Keratinocyte (primary cell): ENCODE measurements at regions not wholly inside any gene's neighbourhood (a gene's known extent, or its start where the extent isn't known, plus 50 kb on each side); places are given as distances from the start of the nearest gene placed in this dataset.

Experiments
- DNase-seq: peaks from one replicate; pipeline ENCODE4 v3.0.0-alpha.2; 2011; ENCODE audit warnings: low read depth, missing footprints, low spot score
- FAIRE-seq: peaks from 2 replicates; lab custom pipeline; 2011; peaks lifted over from hg19 to GRCh38; lab: Jason Lieb, UNC
- H2AFZ ChIP-seq: 2 replicates; pipeline ENCODE4 v1.6.0; 2012; ENCODE audit warnings: low read length, control low read depth, inconsistent platforms; ENCODE audit not compliant: control insufficient read depth
- H3K27ac ChIP-seq: 2 replicates; pipeline ENCODE4 v1.5.1; 2011; ENCODE audit warnings: low read length; ENCODE audit not compliant: control insufficient read depth, insufficient read depth
- H3K27me3 ChIP-seq: 3 replicates; pipeline ENCODE4 v1.6.0; 2011; ENCODE audit warnings: low read length; ENCODE audit not compliant: control insufficient read depth, insufficient read depth; ENCODE audit errors: extremely low read depth
- H3K36me3 ChIP-seq, 2 experiments: 2 replicates in 1 of 2; 3 replicates in 1 of 2; pipeline ENCODE4 v1.5.1; 2011; ENCODE audit warnings: low read length in 2 of 2, mild to moderate bottlenecking in 1 of 2; ENCODE audit not compliant: control insufficient read depth in 2 of 2, insufficient read depth in 2 of 2; ENCODE audit errors: extremely low read depth in 1 of 2
- H3K4me1 ChIP-seq: 3 replicates; pipeline ENCODE4 v1.5.1; 2011; ENCODE audit warnings: low read length; ENCODE audit not compliant: control insufficient read depth, insufficient read depth; ENCODE audit errors: extremely low read depth
- H3K4me2 ChIP-seq: 3 replicates; pipeline ENCODE4 v1.6.0; 2011; ENCODE audit warnings: low read depth, low read length; ENCODE audit not compliant: control insufficient read depth, insufficient read depth; ENCODE audit errors: extremely low read depth
- H3K4me3 ChIP-seq, 3 experiments: fragments of 200-600 bp in 1 of 3; sonication (generic) in 1 of 3; 2 replicates in 2 of 3; 3 replicates in 1 of 3; pipeline ENCODE4 v1.5.1; 2011 to 2016; ENCODE audit warnings: low read length in 3 of 3, mild to moderate bottlenecking in 3 of 3, control low read depth in 2 of 3, inconsistent platforms in 1 of 3, low read depth in 1 of 3, mixed read lengths in 1 of 3, mixed run types in 1 of 3, moderate library complexity in 1 of 3; ENCODE audit not compliant: control insufficient read depth in 2 of 3, insufficient read depth in 2 of 3; ENCODE audit errors: extremely low read depth in 1 of 3
- H3K79me2 ChIP-seq: 2 replicates; pipeline ENCODE4 v1.6.0; 2012; ENCODE audit warnings: low read length; ENCODE audit not compliant: control insufficient read depth, insufficient read depth
- H3K9ac ChIP-seq: 3 replicates; pipeline ENCODE4 v1.6.0; 2011; ENCODE audit warnings: low read length; ENCODE audit not compliant: control insufficient read depth, insufficient read depth; ENCODE audit errors: extremely low read depth
- H3K9me1 ChIP-seq: 3 replicates; pipeline ENCODE4 v1.6.0; 2011; ENCODE audit warnings: low read length; ENCODE audit not compliant: control insufficient read depth, insufficient read depth; ENCODE audit errors: extremely low read depth
- H3K9me3 ChIP-seq: 2 replicates; pipeline ENCODE4 v1.5.1; 2012; ENCODE audit warnings: low read depth, low read length; ENCODE audit not compliant: control insufficient read depth
- H4K20me1 ChIP-seq: 3 replicates; pipeline ENCODE4 v1.6.0; 2011; ENCODE audit warnings: low read length; ENCODE audit not compliant: control insufficient read depth, insufficient read depth; ENCODE audit errors: extremely low read depth
- EZH2 ChIP-seq: IDR thresholded peaks from one replicate; pipeline ENCODE4 v1.6.1; 2012; ENCODE audit warnings: inconsistent platforms, mild to moderate bottlenecking, low read length, moderate library complexity
- dilution Hi-C: fragments of 300-500 bp; cut with MboI; formaldehyde crosslinking; loops from one replicate; pipeline ENCODE4 v1.7.0; 2020; ENCODE audit warnings: low sequenced_read_pairs; ENCODE audit not compliant: extremely low pct_ligation_motif_present
- TF ChIP-seq, protein P1 (sequence below), 3 experiments: IDR thresholded peaks in 1 of 3; conservative IDR thresholded peaks in 1 of 3; optimal IDR thresholded peaks in 1 of 3; 2 replicates in 2 of 3; 3 replicates in 1 of 3; pipeline versions ENCODE3 to v1.5.1; 2011; ENCODE audit warnings: low read length in 3 of 3, mild to moderate bottlenecking in 3 of 3, moderate library complexity in 2 of 3, control low read depth in 1 of 3, inconsistent platforms in 1 of 3; ENCODE audit not compliant: insufficient read depth in 2 of 3; ENCODE audit errors: extremely low read depth in 1 of 3

DNA sequence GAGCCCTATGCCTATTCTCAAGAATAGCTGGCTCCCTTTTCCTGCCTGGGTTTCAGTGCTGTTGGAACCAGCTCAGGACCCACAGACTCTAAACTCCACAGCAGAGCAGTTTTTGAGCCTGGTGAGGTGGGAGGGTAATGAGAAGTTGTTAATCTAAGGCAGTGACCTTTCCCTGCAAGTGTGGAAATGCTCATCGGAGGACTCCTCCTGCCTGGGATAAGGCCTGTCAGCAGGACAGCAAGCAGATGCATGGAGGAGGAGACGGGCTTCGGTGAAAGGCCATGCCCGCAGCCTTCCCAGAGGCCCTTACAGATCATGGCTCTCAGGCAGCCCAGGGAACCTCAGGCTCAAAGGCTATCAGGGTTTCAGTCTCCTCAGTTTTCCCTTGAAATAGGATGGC is 70.0 kb upstream of the SHISA3 start:
- Histone ChIP-seq H3K4me3 (no peak overlapping the region), H3K36me3 (no peaks in the 10 kb centered on the region), H3K9me1 (no peaks in the 10 kb centered on the region), H3K4me1 (no peaks in the 10 kb centered on the region), H4K20me1 (no peaks in the 10 kb centered on the region), H3K4me2 (no peak overlapping the region), H2AFZ (no peak overlapping the region), H3K27ac (no peak overlapping the region), H3K9me3 (no peaks in the 10 kb centered on the region), H3K79me2 (no peaks in the 10 kb centered on the region), H3K9ac (no peak overlapping the region), H3K27me3 (no peaks in the 10 kb centered on the region)
- TF ChIP-seq EZH2 = no peak
- TF ChIP-seq, protein P1, sequence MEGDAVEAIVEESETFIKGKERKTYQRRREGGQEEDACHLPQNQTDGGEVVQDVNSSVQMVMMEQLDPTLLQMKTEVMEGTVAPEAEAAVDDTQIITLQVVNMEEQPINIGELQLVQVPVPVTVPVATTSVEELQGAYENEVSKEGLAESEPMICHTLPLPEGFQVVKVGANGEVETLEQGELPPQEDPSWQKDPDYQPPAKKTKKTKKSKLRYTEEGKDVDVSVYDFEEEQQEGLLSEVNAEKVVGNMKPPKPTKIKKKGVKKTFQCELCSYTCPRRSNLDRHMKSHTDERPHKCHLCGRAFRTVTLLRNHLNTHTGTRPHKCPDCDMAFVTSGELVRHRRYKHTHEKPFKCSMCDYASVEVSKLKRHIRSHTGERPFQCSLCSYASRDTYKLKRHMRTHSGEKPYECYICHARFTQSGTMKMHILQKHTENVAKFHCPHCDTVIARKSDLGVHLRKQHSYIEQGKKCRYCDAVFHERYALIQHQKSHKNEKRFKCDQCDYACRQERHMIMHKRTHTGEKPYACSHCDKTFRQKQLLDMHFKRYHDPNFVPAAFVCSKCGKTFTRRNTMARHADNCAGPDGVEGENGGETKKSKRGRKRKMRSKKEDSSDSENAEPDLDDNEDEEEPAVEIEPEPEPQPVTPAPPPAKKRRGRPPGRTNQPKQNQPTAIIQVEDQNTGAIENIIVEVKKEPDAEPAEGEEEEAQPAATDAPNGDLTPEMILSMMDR (optimal IDR thresholded peaks at IDR 0.05 in 1 of 3, IDR thresholded peaks at IDR 0.05 in 1 of 3, conservative IDR thresholded peaks at IDR 0.05 in 1 of 3; ENCODE audit: extremely low read depth in 1 of 3, insufficient read depth in 2 of 3, low read length in 3 of 3) = no peak
- DNase-seq (no peak), FAIRE-seq (no peak)
- dilution Hi-C loops = no loop called here

DNA sequence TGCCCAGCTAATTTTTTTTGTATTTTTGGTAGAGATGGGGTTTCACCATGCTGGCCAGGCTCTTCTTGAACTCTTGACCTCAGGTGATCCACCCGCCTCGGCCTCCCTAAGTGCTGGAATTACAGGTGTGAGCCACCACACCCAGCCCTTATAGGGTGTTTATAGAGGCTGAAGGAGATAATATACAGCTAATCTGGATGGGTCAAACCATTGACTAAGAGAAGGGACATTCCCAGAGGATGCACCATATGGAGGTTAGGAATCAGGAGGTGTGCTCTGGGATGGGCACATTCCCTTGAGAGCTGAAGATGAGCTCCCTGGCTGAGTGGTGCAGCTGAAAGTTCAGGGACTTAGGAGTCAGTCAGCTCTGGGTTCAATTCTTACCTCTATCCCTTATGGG is 68.3 kb upstream of the SHISA3 start:
- Histone ChIP-seq H3K9ac (no peak overlapping the region), H3K9me3 (no peaks in the 10 kb centered on the region), H4K20me1 (no peaks in the 10 kb centered on the region), H3K79me2 (no peaks in the 10 kb centered on the region), H3K36me3 (no peaks in the 10 kb centered on the region), H3K27me3 (no peaks in the 10 kb centered on the region), H3K4me3 (no peak overlapping the region), H3K27ac (no peak overlapping the region), H2AFZ (no peak overlapping the region), H3K4me1 (no peaks in the 10 kb centered on the region), H3K9me1 (no peaks in the 10 kb centered on the region), H3K4me2 (no peak overlapping the region)
- no peak for TF ChIP-seq EZH2
- TF ChIP-seq, protein P1 (optimal IDR thresholded peaks at IDR 0.05 in 1 of 3, IDR thresholded peaks at IDR 0.05 in 1 of 3, conservative IDR thresholded peaks at IDR 0.05 in 1 of 3; ENCODE audit: extremely low read depth in 1 of 3, insufficient read depth in 2 of 3, low read length in 3 of 3) = no peak
- no peak for FAIRE-seq
- DNase-seq = no peak
- dilution Hi-C loops = no loop called here
